Heart left ventricle (tissue), 13 donors: ENCODE measurements at regions not wholly inside any gene's neighbourhood (a gene's known extent, or its start where the extent isn't known, plus 50 kb on each side); places are given as distances from the start of the nearest gene placed in this dataset.

Experiments used
- CTCF ChIP-seq, 12 donors: fragments of 200-600 bp; sonication (generic) in 4 of 12; IDR thresholded peaks; one replicate each; pipeline versions ENCODE4 v1.5.0 to v1.8.0; 2018 to 2022; ENCODE audit warnings: antibody characterized with exemption in 12 of 12, mild to moderate bottlenecking in 5 of 12
- POLR2A ChIP-seq, 2 donors: fragments of 450-650 bp; IDR thresholded peaks; one replicate each; pipeline ENCODE4 v1.6.1; 2017; ENCODE audit warnings: antibody characterized with exemption in 2 of 2, mild to moderate bottlenecking in 2 of 2, moderate library complexity in 2 of 2
- donor health status: ischemic (EF 13 %, LVEDD 7.1; RV severe dilation, severe dysfunction).
- donor health status: DM: no; HTN: yes; CAD: no.
- donor health status: DM: no; HTN: no; CAD: no.
- donor health status: ischemic (EF 25% LVEDD 6.9; RV normal size, moderate dysfunction).
- donor health status: ischemic (EF 25% LVEDD 5.7; RV mildly dilated, moderate dysfunction).
- donor health status: ischemic (EF 35%, LVEDD 5.7; RV mildly dilated, moderate dysfunction).
- donor health status: nonischemic (EF 11% LVEDD 7.7; RV severe dilation, severe dysfunction).
- donor health status: DM: yes; HTN: yes; CAD: no.
- donor health status: PGD.
- donor health status: ischemic (EF 29% LVEDD 5.4; RV normal size, mild dysfunction).
- donor health status: nonischemic (EF 23%, LVEDD 6.1; RV moderate dilation, normal function).

GRCh38 chr21:27505516-27505915 is 538.6 kb upstream of the ADAMTS5 start:
- TF ChIP-seq CTCF (IDR thresholded peaks at IDR 0.05) (no peak), POLR2A (IDR thresholded peaks at IDR 0.05) (no peak)
